Mucosa of descending colon (tissue), 3 donors: ENCODE measurements at regions not wholly inside any gene's neighbourhood (a gene's known extent, or its start where the extent isn't known, plus 50 kb on each side); places are given as distances from the start of the nearest gene placed in this dataset.

Experiments
- ATAC-seq: fragments of 200-7000 bp; cut with Tn5 transposase; one replicate; pipeline ENCODE4 v1.9.1; 2020; ENCODE audit warnings: mild to moderate bottlenecking, moderate library complexity
- DNase-seq, 3 donors: peaks; one replicate each; pipeline ENCODE4 v3.0.0-alpha.2; 2020
- H3K36me3 ChIP-seq: fragments of 200-600 bp; one replicate; pipeline ENCODE4 v1.8.0; 2021; ENCODE audit warnings: low read depth, mild to moderate bottlenecking
- H3K4me1 ChIP-seq: fragments of 200-600 bp; one replicate; pipeline ENCODE4 v1.8.0; 2021; ENCODE audit warnings: low read depth, mild to moderate bottlenecking
- H3K4me3 ChIP-seq: fragments of 200-600 bp; one replicate; pipeline ENCODE4 v1.8.0; 2021; ENCODE audit warnings: mild to moderate bottlenecking
- H3K9me3 ChIP-seq: fragments of 200-600 bp; one replicate; pipeline ENCODE4 v1.8.0; 2021; ENCODE audit warnings: mild to moderate bottlenecking
- intact Hi-C, 2 donors: fragments of 100-400 bp; cut with DNase I in 1 of 2; cut with micrococcal nuclease in 1 of 2; formaldehyde crosslinking; loops; one replicate each; pipeline versions ENCODE4 v1.11.0 to v1.11.1; 2022; cut with DNase I, micrococcal nuclease
- TF ChIP-seq, protein P1 (sequence below): fragments of 200-600 bp; IDR thresholded peaks from one replicate; pipeline ENCODE4 v1.8.0; 2022; ENCODE audit warnings: antibody characterized with exemption, mild to moderate bottlenecking
- donor health status: DM: no; HTN: no; CAD: no; lungs with moderate emphysema.
- donor health status: DM: no; HTN: no; CAD: no.
- donor health status: DM: no; HTN: yes; CAD: no.

DNA sequence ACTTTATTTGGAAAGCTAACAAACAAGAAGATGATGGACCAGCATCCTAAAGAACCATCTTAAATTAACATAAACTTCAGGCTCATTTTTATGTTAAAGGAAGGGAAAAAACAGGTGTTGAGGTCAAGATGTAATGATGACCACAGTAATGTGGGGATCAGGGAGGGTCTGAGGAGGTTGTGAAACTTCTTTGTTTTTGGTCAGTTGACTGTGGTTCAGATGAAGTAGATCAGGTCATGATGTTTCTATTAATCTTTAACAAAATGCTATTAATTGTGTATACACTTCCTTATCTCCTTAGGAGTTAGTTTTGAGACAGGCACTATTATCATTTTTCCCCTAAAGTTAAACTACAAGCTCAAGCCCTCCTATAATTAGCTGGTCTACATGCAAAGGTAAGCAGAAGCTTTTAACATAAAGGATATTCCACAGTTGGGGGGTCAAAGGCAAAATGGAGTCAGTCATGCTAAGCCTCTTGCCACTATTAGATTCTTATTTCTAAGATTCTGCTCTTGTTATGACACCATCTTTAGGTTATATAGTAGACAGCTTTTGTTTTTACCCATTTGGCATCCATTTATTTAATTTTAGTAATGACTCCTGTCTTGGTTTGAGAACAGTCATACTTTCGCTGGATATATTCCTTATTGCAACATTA is 800.1 kb upstream of the PCDH9 start:
- Histone ChIP-seq H3K9me3 (no peaks in the 10 kb centered on the region), H3K4me1 (no peaks in the 10 kb centered on the region), H3K4me3 (no peak overlapping the region), H3K36me3 (no peaks in the 10 kb centered on the region)
- intact Hi-C loops = no loop called here
- TF ChIP-seq, protein P1, sequence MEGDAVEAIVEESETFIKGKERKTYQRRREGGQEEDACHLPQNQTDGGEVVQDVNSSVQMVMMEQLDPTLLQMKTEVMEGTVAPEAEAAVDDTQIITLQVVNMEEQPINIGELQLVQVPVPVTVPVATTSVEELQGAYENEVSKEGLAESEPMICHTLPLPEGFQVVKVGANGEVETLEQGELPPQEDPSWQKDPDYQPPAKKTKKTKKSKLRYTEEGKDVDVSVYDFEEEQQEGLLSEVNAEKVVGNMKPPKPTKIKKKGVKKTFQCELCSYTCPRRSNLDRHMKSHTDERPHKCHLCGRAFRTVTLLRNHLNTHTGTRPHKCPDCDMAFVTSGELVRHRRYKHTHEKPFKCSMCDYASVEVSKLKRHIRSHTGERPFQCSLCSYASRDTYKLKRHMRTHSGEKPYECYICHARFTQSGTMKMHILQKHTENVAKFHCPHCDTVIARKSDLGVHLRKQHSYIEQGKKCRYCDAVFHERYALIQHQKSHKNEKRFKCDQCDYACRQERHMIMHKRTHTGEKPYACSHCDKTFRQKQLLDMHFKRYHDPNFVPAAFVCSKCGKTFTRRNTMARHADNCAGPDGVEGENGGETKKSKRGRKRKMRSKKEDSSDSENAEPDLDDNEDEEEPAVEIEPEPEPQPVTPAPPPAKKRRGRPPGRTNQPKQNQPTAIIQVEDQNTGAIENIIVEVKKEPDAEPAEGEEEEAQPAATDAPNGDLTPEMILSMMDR = no peak
- no peak for ATAC-seq
- DNase-seq = no peak

DNA sequence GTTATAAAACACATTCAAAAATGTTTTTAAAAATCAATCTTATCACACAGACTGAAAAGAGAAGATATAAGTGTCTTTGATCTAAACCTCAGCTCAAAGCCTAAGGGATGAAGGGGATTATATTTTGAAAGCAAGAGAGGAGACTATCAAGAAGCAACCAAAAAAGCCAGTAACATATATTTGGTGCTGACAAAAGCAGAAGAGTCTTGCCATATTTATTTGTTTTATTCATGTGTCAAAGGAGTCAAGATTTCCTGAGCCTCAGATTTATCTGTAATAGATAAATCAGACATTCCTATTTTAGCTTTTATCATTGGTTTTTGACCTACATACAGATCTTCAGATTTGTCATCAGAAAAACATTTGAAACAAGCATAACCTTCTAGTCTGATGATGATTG is 798.6 kb upstream of the PCDH9 start:
- DNase-seq = no peak
- ATAC-seq = no peak
- Histone ChIP-seq H3K9me3 (no peaks in the 10 kb centered on the region), H3K4me3 (no peak overlapping the region), H3K36me3 (no peaks in the 10 kb centered on the region), H3K4me1 (no peaks in the 10 kb centered on the region)
- TF ChIP-seq, protein P1 = no peak
- intact Hi-C loops = no loop called here

DNA sequence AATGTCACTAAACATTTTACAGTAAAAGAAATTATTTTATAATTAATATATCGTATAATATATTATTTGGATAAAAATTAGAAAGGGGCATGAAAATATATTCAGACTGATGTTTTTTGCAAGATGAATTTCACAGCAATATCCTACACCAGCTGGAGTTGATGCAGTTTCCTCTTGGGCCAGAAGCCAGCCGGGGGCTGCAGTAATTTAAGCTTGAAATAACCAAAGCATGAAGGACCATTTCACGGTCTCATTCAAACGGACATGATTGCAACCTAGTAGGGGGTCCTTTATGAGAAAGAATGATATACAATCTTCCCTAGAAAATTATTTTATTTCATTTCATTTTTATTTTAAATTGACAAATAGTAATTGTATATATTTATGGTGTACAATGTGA is 797.2 kb upstream of the PCDH9 start:
- no peaks in the 10 kb centered on the region for H3K36me3 ChIP-seq
- no peaks in the 10 kb centered on the region for H3K9me3 ChIP-seq
- no peak for DNase-seq
- intact Hi-C loops = no loop called here
- peaks cover 4% of the 10 kb centered on the region for H3K4me1 ChIP-seq
- H3K4me3 ChIP-seq = no peak overlapping the region
- no peak for ATAC-seq
- TF ChIP-seq, protein P1 = no peak

DNA sequence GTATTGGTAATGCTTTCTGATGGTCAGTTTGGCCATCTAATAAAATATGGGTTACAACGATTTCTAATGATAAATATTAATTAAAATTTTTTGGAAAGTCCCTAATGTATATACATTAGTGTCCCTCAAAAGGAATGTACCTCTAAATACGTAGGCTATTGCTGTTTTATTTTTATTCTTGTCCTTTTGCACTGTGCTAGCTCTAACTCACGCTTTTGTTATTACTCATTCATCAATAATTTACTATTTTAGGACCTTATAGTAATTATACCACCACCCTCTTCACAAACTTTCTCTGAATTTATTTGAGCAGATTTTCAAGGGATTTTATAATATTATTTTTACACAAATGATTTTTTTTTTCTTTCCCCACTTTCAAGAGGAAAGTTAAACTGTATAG is 795.9 kb upstream of the PCDH9 start:
- Histone ChIP-seq H3K9me3 (no peaks in the 10 kb centered on the region), H3K4me1 (peaks cover 4% of the 10 kb centered on the region), H3K4me3 (no peak overlapping the region), H3K36me3 (no peaks in the 10 kb centered on the region)
- intact Hi-C loops = no loop called here
- DNase-seq (no peak), ATAC-seq (no peak)
- TF ChIP-seq, protein P1 = no peak

DNA sequence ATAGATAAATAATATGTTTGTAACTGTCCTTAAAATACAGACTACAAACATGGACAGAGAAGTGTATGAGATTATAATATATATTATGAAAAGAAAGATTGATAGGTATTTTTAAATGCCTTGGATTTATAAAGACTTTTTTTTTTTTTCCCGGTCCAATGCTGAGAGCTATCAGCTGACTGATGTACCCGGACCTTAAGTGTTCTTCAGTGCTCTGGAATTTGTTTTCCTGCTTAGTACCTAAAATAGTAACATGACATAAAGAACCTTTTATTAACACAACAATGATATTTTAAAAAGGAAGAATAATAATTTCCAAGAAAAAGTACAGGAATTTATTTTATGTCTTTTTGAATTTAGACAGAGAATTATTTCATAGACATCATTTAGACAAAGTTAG is 795.5 kb upstream of the PCDH9 start:
- no peak for ATAC-seq
- no peak overlapping the region for H3K4me3 ChIP-seq
- H3K4me1 ChIP-seq = peaks cover 4% of the 10 kb centered on the region
- no peaks in the 10 kb centered on the region for H3K9me3 ChIP-seq
- no peak for DNase-seq
- intact Hi-C loops = no loop called here
- TF ChIP-seq, protein P1 = no peak
- no peaks in the 10 kb centered on the region for H3K36me3 ChIP-seq
